GM12878 (cell line): ENCODE measurements at regions not wholly inside any gene's neighbourhood (a gene's known extent, or its start where the extent isn't known, plus 50 kb on each side); places are given as distances from the start of the nearest gene placed in this dataset.

Source experiments
- GATAD2B ChIP-seq: fragments of 450-650 bp; conservative IDR thresholded peaks from 2 replicates; pipeline ENCODE4 v1.6.1; 2017; ENCODE audit warnings: low read depth, mild to moderate bottlenecking, moderate library complexity
- POLR2AphosphoS2 ChIP-seq: IDR thresholded peaks from 2 replicates; pipeline ENCODE4 v1.6.1; 2011; ENCODE audit warnings: low read depth, mild to moderate bottlenecking, low read length, improper control_type of control experiment, moderate library complexity
- SRF ChIP-seq, 2 experiments: IDR thresholded peaks; 2 replicates each; pipeline ENCODE4 v1.6.1; 2011; ENCODE audit warnings: low read depth in 2 of 2, low read length in 2 of 2, mild to moderate bottlenecking in 1 of 2, moderate library complexity in 1 of 2
- SUZ12 ChIP-seq: fragments of 200-600 bp; sonication (generic); IDR thresholded peaks from one replicate; pipeline ENCODE4 v1.6.1; 2018; ENCODE audit warnings: antibody characterized with exemption, mild to moderate bottlenecking; ENCODE audit not compliant: unreplicated experiment
- ZNF622 ChIP-seq: fragments of 450-650 bp; IDR thresholded peaks from 2 replicates; pipeline ENCODE4 v1.6.1; 2017; ENCODE audit warnings: mild to moderate bottlenecking, inconsistent platforms
- TF ChIP-seq, protein P1 (sequence below): fragments of 450-650 bp; IDR thresholded peaks from 2 replicates; pipeline ENCODE4 v1.6.1; 2017; ENCODE audit warnings: mild to moderate bottlenecking, moderate library complexity
- TF ChIP-seq, protein P2 (sequence below): IDR thresholded peaks from 2 replicates; pipeline ENCODE4 v1.6.1; 2012; ENCODE audit warnings: low read depth, low read length, improper control_type of control experiment

DNA sequence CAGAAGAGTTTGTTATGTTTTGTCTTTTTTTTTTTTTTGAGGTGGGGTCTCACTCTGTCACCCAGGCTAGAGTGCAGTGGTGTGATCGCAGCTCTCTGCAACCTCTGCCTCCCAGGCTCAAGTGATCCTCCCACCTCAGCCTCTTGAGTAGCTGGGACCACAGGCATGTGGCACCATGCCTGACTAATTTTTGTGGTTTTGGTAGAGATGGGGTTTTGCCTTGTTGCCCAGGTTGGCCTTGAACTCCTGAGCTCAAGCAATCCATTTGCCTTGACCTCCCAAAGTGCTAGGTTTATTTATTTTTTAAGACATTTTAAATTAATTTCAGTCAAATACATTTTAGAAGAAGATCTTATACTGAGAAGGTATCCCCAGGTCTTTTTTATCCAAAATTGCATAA, 366.7 kb downstream of the KCNJ2 start (continued):
- TF ChIP-seq, protein P1, sequence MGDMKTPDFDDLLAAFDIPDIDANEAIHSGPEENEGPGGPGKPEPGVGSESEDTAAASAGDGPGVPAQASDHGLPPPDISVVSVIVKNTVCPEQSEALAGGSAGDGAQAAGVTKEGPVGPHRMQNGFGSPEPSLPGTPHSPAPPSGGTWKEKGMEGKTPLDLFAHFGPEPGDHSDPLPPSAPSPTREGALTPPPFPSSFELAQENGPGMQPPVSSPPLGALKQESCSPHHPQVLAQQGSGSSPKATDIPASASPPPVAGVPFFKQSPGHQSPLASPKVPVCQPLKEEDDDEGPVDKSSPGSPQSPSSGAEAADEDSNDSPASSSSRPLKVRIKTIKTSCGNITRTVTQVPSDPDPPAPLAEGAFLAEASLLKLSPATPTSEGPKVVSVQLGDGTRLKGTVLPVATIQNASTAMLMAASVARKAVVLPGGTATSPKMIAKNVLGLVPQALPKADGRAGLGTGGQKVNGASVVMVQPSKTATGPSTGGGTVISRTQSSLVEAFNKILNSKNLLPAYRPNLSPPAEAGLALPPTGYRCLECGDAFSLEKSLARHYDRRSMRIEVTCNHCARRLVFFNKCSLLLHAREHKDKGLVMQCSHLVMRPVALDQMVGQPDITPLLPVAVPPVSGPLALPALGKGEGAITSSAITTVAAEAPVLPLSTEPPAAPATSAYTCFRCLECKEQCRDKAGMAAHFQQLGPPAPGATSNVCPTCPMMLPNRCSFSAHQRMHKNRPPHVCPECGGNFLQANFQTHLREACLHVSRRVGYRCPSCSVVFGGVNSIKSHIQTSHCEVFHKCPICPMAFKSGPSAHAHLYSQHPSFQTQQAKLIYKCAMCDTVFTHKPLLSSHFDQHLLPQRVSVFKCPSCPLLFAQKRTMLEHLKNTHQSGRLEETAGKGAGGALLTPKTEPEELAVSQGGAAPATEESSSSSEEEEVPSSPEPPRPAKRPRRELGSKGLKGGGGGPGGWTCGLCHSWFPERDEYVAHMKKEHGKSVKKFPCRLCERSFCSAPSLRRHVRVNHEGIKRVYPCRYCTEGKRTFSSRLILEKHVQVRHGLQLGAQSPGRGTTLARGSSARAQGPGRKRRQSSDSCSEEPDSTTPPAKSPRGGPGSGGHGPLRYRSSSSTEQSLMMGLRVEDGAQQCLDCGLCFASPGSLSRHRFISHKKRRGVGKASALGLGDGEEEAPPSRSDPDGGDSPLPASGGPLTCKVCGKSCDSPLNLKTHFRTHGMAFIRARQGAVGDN: no peak
- TF ChIP-seq SRF (IDR thresholded peaks at IDR 0.05; ENCODE audit: low read depth in 2 of 2, low read length in 2 of 2) (no peak), POLR2AphosphoS2 (no peak), GATAD2B (no peak), SUZ12 (no peak), ZNF622 (no peak)
- TF ChIP-seq, protein P2, sequence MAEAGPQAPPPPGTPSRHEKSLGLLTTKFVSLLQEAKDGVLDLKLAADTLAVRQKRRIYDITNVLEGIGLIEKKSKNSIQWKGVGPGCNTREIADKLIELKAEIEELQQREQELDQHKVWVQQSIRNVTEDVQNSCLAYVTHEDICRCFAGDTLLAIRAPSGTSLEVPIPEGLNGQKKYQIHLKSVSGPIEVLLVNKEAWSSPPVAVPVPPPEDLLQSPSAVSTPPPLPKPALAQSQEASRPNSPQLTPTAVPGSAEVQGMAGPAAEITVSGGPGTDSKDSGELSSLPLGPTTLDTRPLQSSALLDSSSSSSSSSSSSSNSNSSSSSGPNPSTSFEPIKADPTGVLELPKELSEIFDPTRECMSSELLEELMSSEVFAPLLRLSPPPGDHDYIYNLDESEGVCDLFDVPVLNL: no peak
